ENCODE measurements at regions not wholly inside any gene's neighbourhood (a gene's known extent, or its start where the extent isn't known, plus 50 kb on each side); places are given as distances from the start of the nearest gene placed in this dataset.
"Not testable (repeated sequence)": the region's sequence is repeated elsewhere in the genome, so short reads cannot be mapped to it uniquely, and the experiment has no call there.

- in situ Hi-C loops (cut with MboI; ENCODE audit: low sequenced_read_pairs in 4 of 4); ATAC-seq: not testable (repeated sequence)
Observed at GRCh38 chr14:19234059-19234458, 200.1 kb downstream of the POTEG start.

GRCh38 chr14:19237656-19238055 lies 196.5 kb downstream of the POTEG start:
- in situ Hi-C loops (cut with MboI; ENCODE audit: low sequenced_read_pairs in 4 of 4); H3K4me3 ChIP-seq; H3K27me3 ChIP-seq; ATAC-seq; H3K36me3 ChIP-seq; H3K9me3 ChIP-seq; DNase-seq; intact Hi-C loops (cut with DNase I; ENCODE audit: low total_unique reads); H3K4me1 ChIP-seq; H3K27ac ChIP-seq: not testable (repeated sequence)

More at GRCh38 chr14:19234059-19234458, 200.1 kb downstream of the POTEG start:
- H3K27me3 ChIP-seq; H3K36me3 ChIP-seq; H3K4me1 ChIP-seq; H3K4me3 ChIP-seq; H3K27ac ChIP-seq; H3K9me3 ChIP-seq; intact Hi-C loops (cut with DNase I; ENCODE audit: low total_unique reads); DNase-seq: not testable (repeated sequence)

GRCh38 chr14:19238584-19238983 lies 195.6 kb downstream of the POTEG start:
- ATAC-seq; H3K4me1 ChIP-seq; intact Hi-C loops (cut with DNase I; ENCODE audit: low total_unique reads); H3K36me3 ChIP-seq; in situ Hi-C loops (cut with MboI; ENCODE audit: low sequenced_read_pairs in 4 of 4); H3K9me3 ChIP-seq; DNase-seq; H3K4me3 ChIP-seq; H3K27ac ChIP-seq; H3K27me3 ChIP-seq: not testable (repeated sequence)

- intact Hi-C loops (cut with DNase I; ENCODE audit: low total_unique reads); DNase-seq; in situ Hi-C loops (cut with MboI; ENCODE audit: low sequenced_read_pairs in 4 of 4); H3K27ac ChIP-seq; H3K27me3 ChIP-seq; H3K4me3 ChIP-seq; ATAC-seq; H3K9me3 ChIP-seq; H3K4me1 ChIP-seq; H3K36me3 ChIP-seq: not testable (repeated sequence)
Observed at GRCh38 chr14:19239981-19240380, 194.2 kb downstream of the POTEG start.

GRCh38 chr14:19240387-19240786 lies 193.8 kb downstream of the POTEG start:
- in situ Hi-C loops (cut with MboI; ENCODE audit: low sequenced_read_pairs in 4 of 4); H3K4me3 ChIP-seq; H3K27me3 ChIP-seq; DNase-seq; intact Hi-C loops (cut with DNase I; ENCODE audit: low total_unique reads); ATAC-seq; H3K27ac ChIP-seq; H3K9me3 ChIP-seq; H3K4me1 ChIP-seq; H3K36me3 ChIP-seq: not testable (repeated sequence)

GRCh38 chr14:19241451-19241850 lies 192.7 kb downstream of the POTEG start:
- H3K36me3 ChIP-seq; H3K9me3 ChIP-seq; H3K27me3 ChIP-seq; H3K4me1 ChIP-seq; in situ Hi-C loops (cut with MboI; ENCODE audit: low sequenced_read_pairs in 4 of 4); ATAC-seq; H3K27ac ChIP-seq; intact Hi-C loops (cut with DNase I; ENCODE audit: low total_unique reads); H3K4me3 ChIP-seq; DNase-seq: not testable (repeated sequence)

- intact Hi-C loops (cut with DNase I; ENCODE audit: low total_unique reads); H3K27ac ChIP-seq; in situ Hi-C loops (cut with MboI; ENCODE audit: low sequenced_read_pairs in 4 of 4); H3K9me3 ChIP-seq; H3K36me3 ChIP-seq; H3K27me3 ChIP-seq; H3K4me3 ChIP-seq; DNase-seq; H3K4me1 ChIP-seq; ATAC-seq: not testable (repeated sequence)
Observed at GRCh38 chr14:19242529-19242928, 191.6 kb downstream of the POTEG start.

- H3K4me1 ChIP-seq; in situ Hi-C loops (cut with MboI; ENCODE audit: low sequenced_read_pairs in 4 of 4); H3K9me3 ChIP-seq; DNase-seq; H3K27me3 ChIP-seq; H3K4me3 ChIP-seq; H3K36me3 ChIP-seq; intact Hi-C loops (cut with DNase I; ENCODE audit: low total_unique reads); H3K27ac ChIP-seq; ATAC-seq: not testable (repeated sequence)
Observed at GRCh38 chr14:19266908-19267307, 167.2 kb downstream of the POTEG start.

- ATAC-seq; H3K36me3 ChIP-seq; H3K9me3 ChIP-seq; H3K4me3 ChIP-seq; H3K4me1 ChIP-seq; intact Hi-C loops (cut with DNase I; ENCODE audit: low total_unique reads); H3K27me3 ChIP-seq; in situ Hi-C loops (cut with MboI; ENCODE audit: low sequenced_read_pairs in 4 of 4); H3K27ac ChIP-seq: not testable (repeated sequence)
- peak; percentile 1 to 4 for DNase-seq
Observed at GRCh38 chr14:19267636-19268035, 166.5 kb downstream of the POTEG start.

GRCh38 chr14:19268047-19268627 lies 166.0 kb downstream of the POTEG start:
- DNase-seq; H3K4me1 ChIP-seq; ATAC-seq; H3K4me3 ChIP-seq; in situ Hi-C loops (cut with MboI; ENCODE audit: low sequenced_read_pairs in 4 of 4); H3K27ac ChIP-seq; H3K36me3 ChIP-seq; H3K27me3 ChIP-seq; H3K9me3 ChIP-seq; intact Hi-C loops (cut with DNase I; ENCODE audit: low total_unique reads): not testable (repeated sequence)

- intact Hi-C loops (cut with DNase I; ENCODE audit: low total_unique reads); DNase-seq; H3K27me3 ChIP-seq; H3K9me3 ChIP-seq; H3K4me1 ChIP-seq; in situ Hi-C loops (cut with MboI; ENCODE audit: low sequenced_read_pairs in 4 of 4); H3K4me3 ChIP-seq; H3K27ac ChIP-seq; H3K36me3 ChIP-seq: not testable (repeated sequence)
- peak in 1 of 2 donors; percentile 30 for ATAC-seq
Observed at GRCh38 chr14:19272235-19272634, 161.9 kb downstream of the POTEG start.

- DNase-seq; in situ Hi-C loops (cut with MboI; ENCODE audit: low sequenced_read_pairs in 4 of 4); H3K36me3 ChIP-seq; intact Hi-C loops (cut with DNase I; ENCODE audit: low total_unique reads); H3K9me3 ChIP-seq; H3K4me3 ChIP-seq; H3K27ac ChIP-seq; ATAC-seq; H3K27me3 ChIP-seq; H3K4me1 ChIP-seq: not testable (repeated sequence)
Observed at GRCh38 chr14:19289669-19290068, 144.5 kb downstream of the POTEG start.

Measured in gastrocnemius medialis (tissue), 4 donors.